SHP77 treated with DMSO at 0.1 percent for 48 hours (cell line): ENCODE measurements at regions not wholly inside any gene's neighbourhood (a gene's known extent, or its start where the extent isn't known, plus 50 kb on each side); places are given as distances from the start of the nearest gene placed in this dataset.

Experiments used
- DNase-seq: peaks from one replicate; lab custom pipeline; 2025; lab: John Stamatoyannopoulos, UW

GRCh38 chr5:97405941-97406340, 222.9 kb upstream of the RIOK2 start:
- DNase-seq, result no peak

GRCh38 chr5:97406946-97407676, 224.1 kb upstream of the RIOK2 start:
- no peak for DNase-seq

- DNase-seq, result no peak
Measured at GRCh38 chr5:97408331-97408730, 225.3 kb upstream of the RIOK2 start.

GRCh38 chr5:97412959-97413358, 229.9 kb upstream of the RIOK2 start:
- no peak for DNase-seq

GRCh38 chr5:97417986-97418385, 234.9 kb upstream of the RIOK2 start:
- DNase-seq, result no peak

DNA sequence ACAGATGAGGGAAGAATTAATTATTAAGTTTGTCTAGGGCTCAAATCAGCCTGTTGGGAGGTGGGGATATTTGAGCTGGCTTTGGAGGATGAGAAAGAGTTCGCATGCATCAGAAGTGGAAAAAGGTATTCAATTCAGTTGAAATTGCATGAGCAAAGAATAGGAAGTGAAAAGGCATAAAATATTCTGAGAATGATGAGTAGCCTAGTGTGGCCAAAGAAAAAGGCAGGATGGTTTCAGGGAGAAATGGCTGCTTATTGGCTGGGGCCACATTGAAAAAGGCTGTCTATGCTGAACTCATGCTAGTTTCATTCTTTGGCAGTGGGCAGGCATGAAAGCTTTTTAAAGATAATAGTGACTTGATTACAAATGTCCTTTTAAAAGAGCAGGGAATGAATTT, 235.4 kb upstream of the RIOK2 start:
- no peak for DNase-seq

DNA sequence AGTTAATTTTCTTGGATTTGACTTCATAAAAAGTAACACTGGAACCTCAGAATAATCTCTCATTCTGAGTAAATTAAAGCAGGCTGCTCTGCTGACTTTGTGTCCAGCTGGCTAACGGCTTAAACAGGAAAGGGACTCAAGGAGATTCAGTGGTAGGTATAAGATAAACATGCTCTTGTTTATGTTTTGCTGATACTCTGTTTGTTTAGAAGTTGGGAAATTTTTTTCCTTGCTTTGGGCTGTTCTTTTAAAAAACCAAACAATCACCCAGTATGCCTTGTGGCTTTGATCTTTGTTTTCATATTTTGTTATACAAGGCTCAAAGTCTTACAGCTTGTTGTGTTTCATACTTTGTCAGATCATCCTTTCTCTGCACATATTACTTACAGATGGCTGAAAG, 237.6 kb upstream of the RIOK2 start:
- DNase-seq, result no peak

DNA sequence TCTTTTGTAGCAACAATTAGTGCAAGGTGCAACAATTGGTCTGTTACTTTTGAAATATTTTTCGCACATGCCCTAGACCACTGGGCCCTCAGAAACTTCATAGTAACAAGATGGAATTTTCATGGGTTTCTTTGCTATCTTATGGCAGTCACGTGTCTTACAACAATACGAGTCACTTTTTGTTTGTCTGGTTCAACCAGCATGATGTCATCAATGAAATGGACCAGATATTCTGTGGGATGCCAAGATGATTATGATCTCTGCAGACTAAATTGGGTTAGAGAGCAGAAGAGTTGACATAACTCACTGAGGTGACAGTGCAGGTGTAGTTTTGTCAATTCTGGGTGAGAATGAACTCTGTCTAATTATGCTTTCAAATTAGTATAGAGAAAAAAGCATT, 239.6 kb upstream of the RIOK2 start:
- no peak for DNase-seq

GRCh38 chr5:97425511-97425910, 242.5 kb upstream of the RIOK2 start:
- no peak for DNase-seq

- DNase-seq, result no peak
Measured at GRCh38 chr5:97427235-97427634, 244.2 kb upstream of the RIOK2 start.

DNA sequence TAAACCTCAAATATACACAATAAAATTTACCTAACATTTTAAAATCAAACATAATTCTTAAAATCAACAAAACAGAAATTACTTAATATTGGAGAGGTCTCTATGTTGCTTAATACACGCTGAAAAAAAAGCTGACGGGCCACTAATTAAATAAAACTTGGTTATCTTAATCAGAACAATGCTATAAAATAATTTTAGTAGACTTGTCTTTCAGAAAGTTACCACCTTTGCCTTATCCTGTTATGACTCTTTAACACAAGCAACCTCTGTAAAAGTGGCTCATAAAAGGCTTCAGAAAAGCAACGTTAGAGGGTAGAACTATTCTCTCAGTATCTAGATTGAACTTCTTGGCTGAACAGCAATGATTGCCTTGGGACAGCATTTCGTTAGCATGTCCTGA, 251.0 kb upstream of the RIOK2 start:
- no peak for DNase-seq

DNA sequence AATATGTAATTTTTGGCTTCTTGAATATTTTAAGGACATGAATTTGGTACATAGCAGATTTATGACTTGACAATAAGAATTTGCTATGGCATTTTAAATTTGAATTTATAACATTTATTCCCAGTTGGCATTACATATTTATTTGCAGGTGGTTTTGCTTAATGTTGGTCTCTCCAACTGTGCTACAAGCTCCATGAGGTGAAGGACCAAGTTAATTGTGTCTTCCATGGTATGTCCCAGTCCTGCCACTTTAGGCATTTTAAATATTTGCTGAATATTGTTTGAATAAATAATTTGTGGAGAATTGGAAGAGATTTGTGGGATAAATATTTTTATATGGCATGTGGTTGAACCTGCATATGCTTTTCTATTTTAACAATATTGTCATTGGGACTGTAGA, 253.4 kb upstream of the RIOK2 start:
- DNase-seq, result no peak

- DNase-seq, result no peak
Measured at GRCh38 chr5:97443740-97444139, 260.7 kb upstream of the RIOK2 start.

GRCh38 chr5:97449172-97449571, 266.1 kb upstream of the RIOK2 start:
- no peak for DNase-seq

DNA sequence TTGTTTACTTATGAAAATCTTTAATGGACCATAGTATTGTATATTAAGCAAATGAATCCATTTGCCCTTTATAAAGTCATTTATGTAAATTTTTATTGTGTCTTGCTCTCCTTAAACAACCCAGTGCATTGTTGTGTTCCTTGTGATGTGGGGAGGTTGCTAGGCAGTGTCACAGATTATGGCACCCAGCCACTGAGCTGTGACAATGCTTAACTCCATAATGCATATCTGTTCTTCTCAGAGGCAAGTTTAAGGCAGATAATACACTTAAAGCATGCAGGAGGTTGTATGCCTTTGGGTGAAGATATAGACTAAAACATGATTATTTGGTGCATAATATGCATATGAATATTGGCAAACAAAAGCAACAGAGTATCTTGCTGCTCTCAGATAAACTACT, 269.6 kb upstream of the RIOK2 start:
- no peak for DNase-seq

DNA sequence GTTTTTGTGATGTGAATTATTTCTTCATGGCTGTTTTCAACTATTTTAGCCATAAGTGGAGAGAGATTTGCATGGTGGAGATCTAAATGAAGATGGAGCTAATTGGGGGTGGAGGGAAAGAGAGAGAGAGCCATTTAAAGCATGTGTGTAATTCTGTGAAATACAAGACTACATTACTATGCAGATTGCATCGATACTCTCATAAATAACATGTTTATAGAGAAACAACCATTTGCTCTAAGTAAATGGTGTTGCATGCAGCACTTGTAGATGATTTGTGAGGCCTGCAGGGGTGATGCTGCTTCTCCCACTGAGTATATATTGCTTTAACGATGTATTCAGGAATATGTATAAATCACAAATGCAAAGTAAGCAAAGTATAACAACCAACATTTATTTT, 270.2 kb upstream of the RIOK2 start:
- DNase-seq, result no peak

DNA sequence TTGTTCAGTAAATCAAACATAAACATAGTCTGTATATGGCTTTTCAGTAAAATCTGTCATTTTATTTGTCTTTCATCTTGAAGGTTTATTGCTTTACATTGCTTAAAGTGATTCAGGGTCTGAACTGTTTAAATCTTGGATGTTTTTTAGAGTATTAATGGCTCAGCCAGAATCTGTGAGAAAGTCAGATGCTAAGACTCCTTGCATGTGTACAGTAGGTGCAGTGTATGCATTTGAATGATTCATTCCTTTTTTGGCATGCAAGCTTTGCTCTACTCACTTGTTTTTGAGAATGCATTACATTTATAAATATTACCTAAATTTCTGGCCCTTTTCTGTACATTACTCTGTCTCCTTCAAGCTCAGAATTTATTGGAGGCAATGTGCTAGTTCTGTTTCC, 271.0 kb upstream of the RIOK2 start:
- no peak for DNase-seq

- no peak for DNase-seq
Measured at GRCh38 chr5:97455996-97456395, 272.9 kb upstream of the RIOK2 start.

DNA sequence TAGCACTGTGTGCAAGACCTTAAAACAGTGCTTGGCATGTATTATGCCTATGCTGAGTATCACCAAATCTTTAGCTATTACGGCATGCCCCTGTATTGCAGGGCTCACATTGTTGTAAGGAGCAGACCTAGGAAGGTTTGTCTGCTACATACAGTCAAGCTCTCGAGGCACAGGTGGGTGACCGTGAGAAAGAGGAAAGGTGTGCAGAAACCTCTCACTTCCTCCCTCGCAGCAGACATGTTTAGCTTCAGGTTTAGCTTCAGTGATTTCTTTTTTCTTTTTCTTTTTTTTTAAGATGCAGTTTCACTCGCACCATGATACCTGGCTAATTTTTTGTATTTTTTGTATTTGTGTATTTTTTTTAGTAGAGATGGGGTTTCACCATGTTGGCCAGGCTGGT, 275.8 kb upstream of the RIOK2 start:
- DNase-seq, result no peak

DNA sequence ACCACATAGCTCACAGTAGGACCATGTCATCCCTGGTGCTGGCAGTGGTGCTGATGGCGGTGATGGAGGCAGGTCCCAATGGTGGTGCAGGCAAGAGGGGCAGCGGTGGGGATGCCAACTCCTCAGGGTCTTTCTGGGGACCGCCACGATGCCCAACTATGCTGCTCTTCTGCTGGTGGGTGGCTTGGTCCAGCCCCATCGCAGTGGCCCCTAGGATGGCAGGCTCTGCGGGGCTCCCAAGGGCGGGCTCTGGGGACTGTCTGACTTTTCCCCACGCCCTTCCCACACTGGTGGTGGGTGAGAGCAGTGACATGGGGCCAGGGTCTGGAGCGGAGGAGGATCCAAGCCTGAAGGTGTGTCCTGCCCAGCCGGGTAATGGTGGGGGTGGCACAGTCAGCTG, 288.9 kb upstream of the RIOK2 start:
- DNase-seq, result no peak

DNA sequence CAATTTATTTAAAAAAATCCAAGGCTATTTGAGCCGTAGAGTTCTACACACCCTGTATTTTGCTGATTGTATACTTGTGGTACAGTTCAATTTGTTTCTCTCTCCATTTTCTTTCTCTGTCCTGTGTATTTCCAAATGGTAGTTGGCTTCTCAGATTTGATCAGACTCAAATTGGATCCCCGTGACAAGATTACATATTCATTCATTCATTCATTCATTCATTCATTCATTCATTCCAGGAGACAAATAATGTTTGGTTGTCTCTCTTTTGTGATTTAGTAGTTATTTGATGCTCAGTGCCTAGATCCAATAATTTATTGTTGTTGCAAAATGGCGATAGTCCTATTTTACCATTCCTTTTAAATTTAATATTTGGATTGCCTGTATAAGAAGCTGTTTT, 292.8 kb upstream of the RIOK2 start:
- DNase-seq, result no peak

DNA sequence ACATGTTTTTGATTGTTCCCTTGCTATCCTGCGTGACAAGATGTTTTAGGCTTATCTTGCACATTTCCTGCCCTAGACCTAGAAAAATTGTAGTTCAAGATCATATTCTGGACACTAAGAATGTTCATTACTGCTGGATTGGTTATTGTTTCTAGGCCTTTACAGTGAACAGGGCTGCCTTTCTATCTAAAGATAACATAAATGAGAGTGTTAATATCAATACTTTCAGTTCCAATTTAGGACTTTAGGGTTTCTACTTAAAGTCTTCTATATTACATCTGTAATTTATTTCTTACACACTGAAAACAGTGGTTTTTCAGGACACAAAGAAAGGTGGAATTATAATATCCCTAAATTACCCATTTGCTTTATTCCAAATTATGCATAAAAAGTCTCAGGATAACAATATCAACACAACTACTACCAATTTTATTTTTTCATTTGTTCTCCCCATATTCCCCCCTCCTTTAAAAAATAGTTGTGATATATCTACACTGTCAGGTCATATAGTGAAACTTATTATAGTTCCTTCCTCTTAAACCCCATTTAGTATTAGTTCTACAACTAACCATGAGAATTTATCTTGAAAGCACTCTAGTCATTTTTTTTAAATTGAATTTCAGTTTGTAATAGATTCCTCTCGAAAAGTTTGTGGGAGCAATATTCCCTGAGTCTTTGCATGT, 293.9 kb upstream of the RIOK2 start:
- no peak for DNase-seq

GRCh38 chr5:97478483-97478882, 295.4 kb upstream of the RIOK2 start:
- DNase-seq, result no peak

- no peak for DNase-seq
Measured at GRCh38 chr5:97480313-97480712, 297.3 kb upstream of the RIOK2 start.
